Panc1 (cell line): ENCODE measurements at regions not wholly inside any gene's neighbourhood (a gene's known extent, or its start where the extent isn't known, plus 50 kb on each side); places are given as distances from the start of the nearest gene placed in this dataset.

Experiments
- POLR2AphosphoS5 ChIP-seq: IDR thresholded peaks from 2 replicates; pipeline ENCODE4 v1.6.1; 2012; ENCODE audit warnings: mild to moderate bottlenecking, low read depth, low read length, moderate library complexity
- SIN3A ChIP-seq: IDR thresholded peaks from 2 replicates; pipeline ENCODE4 v1.6.1; 2012; ENCODE audit warnings: low read depth, mild to moderate bottlenecking, low read length, moderate library complexity, borderline replicate concordance; ENCODE audit not compliant: insufficient read depth
- TCF7L2 ChIP-seq: IDR thresholded peaks from 2 replicates; pipeline ENCODE4 v1.6.1; 2011; ENCODE audit warnings: mild to moderate bottlenecking, low read depth, low read length, inconsistent platforms
- TF ChIP-seq, protein P1 (sequence below): fragments of 450-650 bp; IDR thresholded peaks from 2 replicates; pipeline ENCODE4 v1.5.1; 2017; ENCODE audit warnings: mild to moderate bottlenecking
- TF ChIP-seq, protein P2 (sequence below), 2 experiments: IDR thresholded peaks; 2 replicates each; pipeline ENCODE4 v1.6.1; 2011 to 2012; ENCODE audit warnings: low read depth in 2 of 2, control low read depth in 1 of 2, low read length in 1 of 2, mild to moderate bottlenecking in 1 of 2, moderate library complexity in 1 of 2; ENCODE audit not compliant: insufficient read depth in 1 of 2

DNA sequence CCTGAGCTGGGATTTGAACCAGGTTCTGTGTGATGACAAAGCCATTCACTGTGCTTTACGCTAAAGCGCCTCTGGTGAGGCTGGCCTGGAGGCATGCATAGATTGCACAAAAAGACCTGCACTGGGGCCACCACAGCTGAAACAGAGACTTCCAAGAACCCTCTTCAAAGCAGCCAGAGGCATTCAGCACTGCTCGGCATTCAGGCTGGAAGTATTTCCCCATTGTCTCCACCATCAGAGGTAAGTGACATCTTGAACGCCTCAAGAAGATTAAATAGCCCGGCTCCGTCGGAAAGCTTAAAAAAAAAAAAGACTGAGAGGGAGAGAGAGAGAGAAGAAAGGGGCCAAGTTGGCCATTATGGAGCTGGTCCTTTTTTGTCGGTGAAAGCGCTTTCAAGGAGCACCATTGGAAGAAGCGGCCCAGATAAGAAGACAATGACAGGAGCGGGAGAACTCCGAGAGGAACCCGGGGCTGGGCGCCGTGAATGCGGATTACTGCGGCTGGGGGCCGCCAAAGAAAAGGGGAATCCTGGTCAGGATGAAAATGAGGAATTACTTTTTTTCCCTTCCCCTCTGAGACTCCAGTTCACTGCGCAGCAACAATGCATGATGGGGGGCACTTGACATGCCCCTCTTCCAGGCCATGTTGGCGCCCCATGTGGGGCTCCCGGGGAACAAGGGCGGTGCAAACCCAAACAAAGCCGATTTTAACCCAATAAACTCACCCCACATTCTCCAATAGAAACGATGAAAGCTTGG, 228.3 kb downstream of the MYCN start:
- TF ChIP-seq, protein P1, sequence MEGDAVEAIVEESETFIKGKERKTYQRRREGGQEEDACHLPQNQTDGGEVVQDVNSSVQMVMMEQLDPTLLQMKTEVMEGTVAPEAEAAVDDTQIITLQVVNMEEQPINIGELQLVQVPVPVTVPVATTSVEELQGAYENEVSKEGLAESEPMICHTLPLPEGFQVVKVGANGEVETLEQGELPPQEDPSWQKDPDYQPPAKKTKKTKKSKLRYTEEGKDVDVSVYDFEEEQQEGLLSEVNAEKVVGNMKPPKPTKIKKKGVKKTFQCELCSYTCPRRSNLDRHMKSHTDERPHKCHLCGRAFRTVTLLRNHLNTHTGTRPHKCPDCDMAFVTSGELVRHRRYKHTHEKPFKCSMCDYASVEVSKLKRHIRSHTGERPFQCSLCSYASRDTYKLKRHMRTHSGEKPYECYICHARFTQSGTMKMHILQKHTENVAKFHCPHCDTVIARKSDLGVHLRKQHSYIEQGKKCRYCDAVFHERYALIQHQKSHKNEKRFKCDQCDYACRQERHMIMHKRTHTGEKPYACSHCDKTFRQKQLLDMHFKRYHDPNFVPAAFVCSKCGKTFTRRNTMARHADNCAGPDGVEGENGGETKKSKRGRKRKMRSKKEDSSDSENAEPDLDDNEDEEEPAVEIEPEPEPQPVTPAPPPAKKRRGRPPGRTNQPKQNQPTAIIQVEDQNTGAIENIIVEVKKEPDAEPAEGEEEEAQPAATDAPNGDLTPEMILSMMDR, result no peak
- TF ChIP-seq, protein P2, sequence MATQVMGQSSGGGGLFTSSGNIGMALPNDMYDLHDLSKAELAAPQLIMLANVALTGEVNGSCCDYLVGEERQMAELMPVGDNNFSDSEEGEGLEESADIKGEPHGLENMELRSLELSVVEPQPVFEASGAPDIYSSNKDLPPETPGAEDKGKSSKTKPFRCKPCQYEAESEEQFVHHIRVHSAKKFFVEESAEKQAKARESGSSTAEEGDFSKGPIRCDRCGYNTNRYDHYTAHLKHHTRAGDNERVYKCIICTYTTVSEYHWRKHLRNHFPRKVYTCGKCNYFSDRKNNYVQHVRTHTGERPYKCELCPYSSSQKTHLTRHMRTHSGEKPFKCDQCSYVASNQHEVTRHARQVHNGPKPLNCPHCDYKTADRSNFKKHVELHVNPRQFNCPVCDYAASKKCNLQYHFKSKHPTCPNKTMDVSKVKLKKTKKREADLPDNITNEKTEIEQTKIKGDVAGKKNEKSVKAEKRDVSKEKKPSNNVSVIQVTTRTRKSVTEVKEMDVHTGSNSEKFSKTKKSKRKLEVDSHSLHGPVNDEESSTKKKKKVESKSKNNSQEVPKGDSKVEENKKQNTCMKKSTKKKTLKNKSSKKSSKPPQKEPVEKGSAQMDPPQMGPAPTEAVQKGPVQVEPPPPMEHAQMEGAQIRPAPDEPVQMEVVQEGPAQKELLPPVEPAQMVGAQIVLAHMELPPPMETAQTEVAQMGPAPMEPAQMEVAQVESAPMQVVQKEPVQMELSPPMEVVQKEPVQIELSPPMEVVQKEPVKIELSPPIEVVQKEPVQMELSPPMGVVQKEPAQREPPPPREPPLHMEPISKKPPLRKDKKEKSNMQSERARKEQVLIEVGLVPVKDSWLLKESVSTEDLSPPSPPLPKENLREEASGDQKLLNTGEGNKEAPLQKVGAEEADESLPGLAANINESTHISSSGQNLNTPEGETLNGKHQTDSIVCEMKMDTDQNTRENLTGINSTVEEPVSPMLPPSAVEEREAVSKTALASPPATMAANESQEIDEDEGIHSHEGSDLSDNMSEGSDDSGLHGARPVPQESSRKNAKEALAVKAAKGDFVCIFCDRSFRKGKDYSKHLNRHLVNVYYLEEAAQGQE (IDR thresholded peaks at IDR 0.05; ENCODE audit: insufficient read depth in 1 of 2, low read depth in 2 of 2, low read length in 1 of 2), result no peak
- TF ChIP-seq SIN3A, result no peak
- TF ChIP-seq POLR2AphosphoS5, result no peak
- TF ChIP-seq TCF7L2, result no peak
